Activated naive CD8-positive, alpha-beta T cell treated with anti-CD3 and anti-CD28 coated beads, Interleukin-2, amount 50 U/mL, for 16 hours (primary cell): ENCODE measurements at regions not wholly inside any gene's neighbourhood (a gene's known extent, or its start where the extent isn't known, plus 50 kb on each side); places are given as distances from the start of the nearest gene placed in this dataset.
"Not testable (repeated sequence)": the region's sequence is repeated elsewhere in the genome, so short reads cannot be mapped to it uniquely, and the experiment has no call there.

Experiments used
- DNase-seq: peaks from one replicate; pipeline ENCODE4 v3.0.0-alpha.2; 2020; ENCODE audit warnings: low read depth, low spot score

GRCh38 chr3:107128946-107129345 lies 248.3 kb upstream of the CCDC54 start:
- DNase-seq: no peak

DNA sequence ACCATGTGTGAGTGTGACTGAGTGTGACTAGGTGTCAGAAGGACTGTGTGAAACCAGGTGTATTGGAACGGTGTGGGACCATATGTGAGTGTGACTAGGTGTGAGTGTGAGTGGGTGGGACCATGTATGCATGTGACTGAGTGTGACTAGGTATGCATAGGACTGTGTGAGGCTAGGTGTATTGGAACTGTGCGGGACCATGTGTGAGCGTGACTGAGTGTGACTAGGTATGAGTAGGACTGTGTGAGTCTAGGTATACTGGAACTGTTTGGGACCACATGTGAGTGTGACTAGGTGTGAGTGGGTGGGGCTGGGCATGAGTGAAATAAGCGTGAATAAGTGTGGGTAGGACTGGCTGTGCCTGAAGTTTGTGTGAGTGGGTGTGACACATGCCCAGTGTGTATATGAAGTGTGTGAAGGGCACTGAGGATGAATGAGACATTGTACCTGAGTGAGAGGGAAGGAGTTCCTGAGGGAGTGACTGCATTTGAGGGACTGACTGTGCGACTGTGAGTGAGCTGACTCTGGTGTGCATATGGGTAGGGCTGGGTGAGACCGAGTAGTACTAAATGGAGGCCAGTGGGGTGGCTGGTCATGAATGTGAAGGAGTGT lies 247.0 kb upstream of the CCDC54 start:
- DNase-seq: no peak

GRCh38 chr3:107132674-107133073 lies 244.6 kb upstream of the CCDC54 start:
- no peak for DNase-seq

DNA sequence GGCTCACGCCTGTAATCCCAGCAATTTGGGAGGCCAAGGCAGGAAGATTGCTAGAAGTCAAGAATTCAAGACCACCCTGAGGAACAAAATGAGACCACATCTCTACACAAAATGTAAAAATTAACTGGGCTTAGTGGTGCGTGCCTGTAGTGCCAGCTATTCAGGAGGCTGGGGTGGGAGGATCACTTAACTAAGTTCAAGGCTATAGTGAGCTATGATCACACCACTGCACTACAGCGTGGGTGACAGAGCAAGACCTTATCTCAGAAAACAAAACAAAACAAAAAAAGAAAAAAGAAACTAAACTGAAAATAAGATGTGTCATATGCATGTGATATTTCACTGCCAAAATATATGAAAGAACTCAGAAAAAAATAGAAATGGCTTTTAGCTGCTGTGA lies 243.3 kb upstream of the CCDC54 start:
- DNase-seq: no peak

DNA sequence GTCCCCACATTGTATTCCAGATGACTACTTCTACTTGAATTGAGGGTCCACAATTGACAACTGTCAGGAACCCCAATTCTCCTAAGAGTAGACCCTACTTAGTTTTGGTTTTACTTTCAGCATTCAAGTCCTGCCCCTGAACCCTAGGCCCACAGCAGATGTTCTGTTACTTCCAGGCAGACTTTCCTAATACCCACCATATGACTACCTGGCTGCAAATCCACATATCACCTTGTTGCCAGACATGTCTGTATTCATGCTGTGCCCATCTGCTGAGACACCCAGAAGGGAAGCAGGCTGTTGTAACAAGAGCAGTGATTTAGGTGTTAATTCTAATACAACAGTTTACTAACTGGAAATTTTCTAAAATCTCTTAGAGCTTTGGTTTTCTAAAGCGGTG lies 235.1 kb upstream of the CCDC54 start:
- no peak for DNase-seq

- no peak for DNase-seq
Observed at GRCh38 chr3:107142786-107143575, 234.3 kb upstream of the CCDC54 start.

DNA sequence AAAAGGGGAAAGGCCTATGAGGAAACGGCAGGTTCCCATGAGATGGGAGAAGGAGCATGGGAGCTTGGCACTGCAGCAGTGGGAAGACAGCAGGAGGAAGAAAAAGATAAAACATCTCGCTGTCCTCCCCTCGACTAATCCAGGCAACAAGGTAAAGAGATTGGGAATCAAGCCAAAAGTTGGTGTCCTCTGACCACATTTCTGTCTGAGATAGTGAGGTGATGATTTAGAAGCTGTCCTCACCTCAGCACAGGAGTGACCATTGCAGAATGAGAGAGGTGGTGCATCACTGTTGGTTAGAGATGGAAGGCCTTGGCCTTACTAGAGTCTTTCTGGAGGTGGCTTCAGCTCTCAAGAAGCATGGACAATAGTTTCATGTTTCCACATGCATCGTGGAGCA lies 226.6 kb upstream of the CCDC54 start:
- no peak for DNase-seq

DNA sequence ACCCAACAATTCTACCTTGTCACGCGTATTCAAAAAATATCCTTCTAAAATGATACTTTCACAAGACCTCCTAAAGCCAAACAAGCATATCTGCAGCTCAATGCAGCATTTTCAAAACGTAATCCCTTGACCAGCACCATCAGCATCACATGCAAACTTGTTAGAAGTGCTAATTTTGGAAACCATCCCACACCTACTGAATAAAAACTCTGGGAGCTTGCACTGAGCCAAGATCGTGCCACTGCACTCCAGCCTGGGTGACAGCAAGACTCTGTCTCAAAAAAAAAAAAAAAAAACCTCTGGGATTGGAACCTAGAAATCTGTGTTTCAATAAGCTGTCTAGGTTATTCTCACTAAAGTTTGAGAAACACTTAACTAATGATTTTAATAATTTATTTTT lies 223.3 kb upstream of the CCDC54 start:
- DNase-seq: no peak

DNA sequence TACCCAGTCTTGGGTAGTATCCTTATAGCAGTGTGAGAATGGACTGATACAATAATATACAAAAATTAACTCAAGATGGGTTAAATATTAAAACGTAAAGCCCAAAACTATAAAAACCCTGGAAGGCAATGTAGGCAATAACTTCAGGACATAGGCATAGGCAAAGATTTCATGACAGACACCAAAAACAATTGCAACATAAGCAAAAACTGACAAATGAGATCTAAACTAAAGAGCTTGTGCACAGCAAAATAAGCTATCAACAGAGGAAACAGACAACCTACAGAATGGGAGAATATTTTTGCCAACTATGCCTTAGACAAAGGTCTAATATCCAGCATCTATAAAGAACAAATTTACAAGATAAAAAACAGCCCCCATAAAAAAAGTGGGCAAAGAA lies 204.8 kb upstream of the CCDC54 start:
- DNase-seq: no peak

GRCh38 chr3:107184375-107184774 lies 192.9 kb upstream of the CCDC54 start:
- DNase-seq: no peak

GRCh38 chr3:107188262-107188661 lies 189.0 kb upstream of the CCDC54 start:
- DNase-seq: no peak

DNA sequence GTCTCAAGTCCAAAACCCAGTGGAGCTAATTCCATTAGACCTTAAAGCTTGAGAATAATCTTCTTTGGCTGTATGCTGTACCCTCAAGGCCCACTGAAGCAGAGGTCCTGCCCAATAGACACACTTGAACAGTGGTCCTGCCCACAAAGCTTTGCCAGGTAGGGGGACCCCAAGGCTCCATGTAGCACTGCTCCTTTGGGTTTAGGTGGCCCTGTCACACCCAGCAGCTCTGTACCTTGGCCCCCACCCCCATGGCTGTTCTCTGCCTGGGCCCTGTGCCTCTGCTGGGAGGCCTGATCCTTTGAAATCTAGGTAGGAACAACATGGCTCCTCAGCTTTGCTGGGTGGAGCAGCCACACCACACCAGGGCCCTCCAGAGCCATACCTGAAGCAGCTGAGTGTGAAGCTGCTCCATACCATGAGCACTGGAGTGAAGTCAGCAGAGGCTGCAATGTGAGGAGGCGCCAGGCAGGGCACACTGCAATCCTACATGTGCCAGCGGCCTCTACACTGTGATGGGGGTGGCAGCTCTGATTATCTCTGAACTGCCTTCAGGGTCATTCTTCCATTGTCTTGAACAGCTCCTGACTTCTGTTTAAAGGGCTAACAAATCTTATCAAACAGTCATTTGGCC lies 188.0 kb upstream of the CCDC54 start:
- DNase-seq: no peak

DNA sequence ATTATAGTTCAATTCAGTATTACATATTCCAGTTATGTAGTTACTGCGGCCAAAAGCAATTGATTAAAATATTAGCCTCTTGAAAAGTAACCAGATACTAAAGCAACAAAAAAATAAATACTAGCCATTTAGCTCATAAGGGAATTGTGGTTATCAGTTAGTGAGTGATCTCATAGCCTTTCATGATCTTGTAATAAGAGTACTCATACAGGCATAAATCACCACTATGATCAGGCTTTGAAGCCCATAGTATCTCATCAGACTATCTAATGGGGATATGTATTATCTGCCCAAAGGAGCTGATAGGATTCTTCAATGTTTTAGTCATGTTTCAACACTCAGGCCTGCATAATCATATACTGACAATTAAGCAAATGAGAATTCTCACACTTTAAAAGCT lies 184.1 kb upstream of the CCDC54 start:
- no peak for DNase-seq

- DNase-seq: no peak
Observed at GRCh38 chr3:107198581-107199181, 178.6 kb upstream of the CCDC54 start.

DNA sequence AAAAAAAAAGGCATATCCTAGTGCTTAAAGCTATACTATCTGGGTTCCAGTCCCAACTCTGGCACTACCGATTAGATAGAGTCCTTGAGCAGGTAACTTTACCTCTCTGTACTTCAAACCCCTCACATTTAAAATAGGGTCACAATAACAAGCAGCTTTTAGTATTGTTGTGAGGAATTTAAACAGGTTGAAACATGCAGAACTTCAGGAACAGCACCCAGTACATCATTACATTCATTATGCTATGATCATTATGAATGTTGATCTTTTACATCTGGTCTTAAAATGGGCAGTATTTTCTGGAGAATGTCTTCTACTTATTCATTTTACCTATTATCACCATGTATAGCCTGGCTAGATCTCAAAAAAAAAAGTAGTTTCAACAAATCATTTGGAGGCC lies 176.1 kb upstream of the CCDC54 start:
- DNase-seq: no peak

DNA sequence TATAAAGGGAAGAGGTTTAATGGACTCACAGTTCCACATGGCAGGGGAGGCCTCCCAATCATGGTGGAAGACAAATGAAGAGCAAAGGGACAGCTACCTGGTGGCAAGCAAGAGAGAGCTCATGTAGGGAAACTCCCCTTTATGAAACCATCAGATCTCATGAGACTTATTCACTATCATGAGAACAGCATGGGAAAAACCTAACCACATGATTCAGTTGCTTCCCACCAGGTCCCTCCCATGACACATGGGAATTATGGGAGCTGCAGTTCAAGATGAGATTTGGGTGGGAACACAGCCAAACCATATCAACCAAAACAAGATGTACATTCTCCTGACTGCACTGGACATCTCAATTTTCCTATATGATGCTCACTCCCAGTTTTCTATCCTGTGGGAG lies 174.4 kb upstream of the CCDC54 start:
- not testable (repeated sequence) for DNase-seq

DNA sequence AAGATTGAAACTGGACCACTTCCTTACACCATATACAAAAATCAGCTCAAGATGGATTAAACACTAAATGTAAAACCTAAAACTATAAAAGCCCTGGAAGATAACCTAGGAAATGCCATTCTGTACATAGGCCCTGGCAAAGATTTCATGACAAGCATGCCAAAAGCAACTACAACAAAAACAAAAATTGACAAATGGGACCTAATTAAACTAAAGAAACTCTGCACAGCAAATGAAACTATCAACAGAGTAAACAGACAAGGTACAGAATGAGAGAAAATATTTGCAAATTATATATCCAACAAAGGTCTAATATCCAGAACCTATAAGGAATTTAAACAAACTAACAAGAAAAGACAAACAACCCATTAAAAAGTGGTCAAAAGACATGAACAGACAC lies 173.1 kb upstream of the CCDC54 start:
- no peak for DNase-seq

- DNase-seq: no peak
Observed at GRCh38 chr3:107205358-107205757, 171.9 kb upstream of the CCDC54 start.

DNA sequence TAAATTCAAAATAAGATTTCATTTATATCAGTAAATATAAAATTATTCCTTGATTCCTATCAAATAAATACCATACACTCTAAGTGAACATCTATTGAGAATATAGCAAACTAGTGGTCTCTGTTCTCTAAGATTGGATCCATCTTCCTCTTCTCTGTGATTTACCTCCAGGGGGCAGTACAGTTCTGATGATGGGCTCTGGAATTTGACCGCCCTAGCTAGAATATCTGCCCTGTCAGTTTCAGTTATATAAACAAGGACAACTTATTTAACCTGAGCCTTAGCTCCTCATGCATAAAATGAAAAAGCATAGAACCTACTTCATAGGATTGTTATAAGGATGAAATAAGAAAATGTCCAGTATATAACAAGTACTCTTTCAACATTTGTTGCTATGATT lies 171.1 kb upstream of the CCDC54 start:
- DNase-seq: no peak

GRCh38 chr3:107206945-107207344 lies 170.3 kb upstream of the CCDC54 start:
- DNase-seq: no peak

DNA sequence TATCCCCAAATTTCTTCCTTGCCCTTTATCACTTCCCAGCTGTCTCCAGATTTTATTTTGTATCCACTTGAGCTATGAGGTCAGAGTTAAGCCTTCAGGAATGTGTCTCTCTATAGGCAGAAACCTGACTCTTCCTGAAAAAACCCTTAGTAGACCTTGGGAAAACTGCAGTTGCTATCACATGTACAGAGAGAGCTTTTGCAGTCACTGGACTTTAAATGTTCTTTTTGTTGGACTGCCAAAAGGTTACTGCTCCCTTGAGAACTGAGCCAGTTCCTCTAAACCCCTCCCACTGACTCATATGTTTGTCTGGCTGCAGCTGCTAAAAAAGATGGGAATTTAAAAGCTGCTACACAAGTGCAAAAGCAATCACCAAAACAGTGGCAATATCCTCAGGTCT lies 169.1 kb upstream of the CCDC54 start:
- no peak for DNase-seq

DNA sequence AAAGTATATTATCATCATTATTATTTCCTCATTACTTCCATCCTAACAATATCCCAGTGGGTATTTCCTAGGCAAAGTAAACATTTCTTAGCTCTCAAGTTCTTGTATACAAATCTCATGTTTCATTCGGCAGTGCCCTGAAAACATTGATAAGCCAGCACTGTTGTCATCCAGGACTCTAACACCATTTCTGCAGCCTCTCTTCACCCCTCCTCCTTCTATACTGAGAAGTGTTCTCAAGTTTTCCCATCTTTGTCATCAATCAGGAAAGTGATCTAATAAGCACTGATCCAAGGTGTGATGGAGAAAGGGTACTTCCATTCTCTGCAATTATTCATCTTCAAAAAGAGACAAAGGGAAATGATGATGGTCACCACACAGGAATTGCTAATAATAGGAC lies 168.4 kb upstream of the CCDC54 start:
- DNase-seq: no peak
